ENCODE measurements at regions not wholly inside any gene's neighbourhood (a gene's known extent, or its start where the extent isn't known, plus 50 kb on each side); places are given as distances from the start of the nearest gene placed in this dataset.
"Not testable (repeated sequence)": the region's sequence is repeated elsewhere in the genome, so short reads cannot be mapped to it uniquely, and the experiment has no call there.

DNA sequence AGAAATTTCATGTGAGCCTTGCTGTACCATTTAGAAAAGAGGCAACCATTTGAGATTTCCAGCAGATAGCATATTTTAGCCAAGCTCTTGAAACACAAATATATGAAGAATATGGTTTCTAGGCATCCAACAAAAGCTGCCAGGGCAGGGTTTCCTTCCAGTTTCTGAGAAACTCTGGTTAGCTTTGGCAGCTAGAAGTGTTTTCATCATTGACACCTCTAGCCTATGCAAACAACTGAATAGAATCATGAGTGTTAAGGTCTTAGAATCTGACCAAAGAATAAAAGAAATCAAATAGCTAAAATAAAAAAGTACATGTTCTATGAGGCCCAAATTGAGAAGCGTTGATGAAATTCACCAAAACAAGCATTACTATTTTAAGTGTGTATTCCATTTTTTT lies 188.1 kb downstream of the TMEM167A start:
- DNase-seq (no peak), ATAC-seq (no peak)

DNA sequence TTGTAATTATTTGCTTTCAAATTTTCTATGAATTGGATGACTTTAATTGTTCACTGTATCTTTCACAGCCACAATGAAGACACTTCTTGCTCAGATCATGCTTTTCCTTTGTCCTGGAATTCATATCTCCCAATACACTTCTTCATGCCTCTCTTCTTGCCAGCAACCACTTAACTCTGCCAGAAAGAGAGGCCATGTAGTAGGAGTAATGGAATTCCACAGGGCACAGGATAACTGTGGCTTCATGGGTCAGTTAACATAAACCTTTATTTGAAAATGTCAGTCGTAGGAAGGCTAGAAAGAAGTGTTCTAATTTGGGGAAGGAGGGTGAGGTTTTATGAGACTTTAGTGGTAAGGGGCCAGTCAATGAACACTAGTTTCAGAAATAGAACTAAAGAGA lies 190.3 kb downstream of the TMEM167A start:
- ATAC-seq = no peak
- no peak for DNase-seq

DNA sequence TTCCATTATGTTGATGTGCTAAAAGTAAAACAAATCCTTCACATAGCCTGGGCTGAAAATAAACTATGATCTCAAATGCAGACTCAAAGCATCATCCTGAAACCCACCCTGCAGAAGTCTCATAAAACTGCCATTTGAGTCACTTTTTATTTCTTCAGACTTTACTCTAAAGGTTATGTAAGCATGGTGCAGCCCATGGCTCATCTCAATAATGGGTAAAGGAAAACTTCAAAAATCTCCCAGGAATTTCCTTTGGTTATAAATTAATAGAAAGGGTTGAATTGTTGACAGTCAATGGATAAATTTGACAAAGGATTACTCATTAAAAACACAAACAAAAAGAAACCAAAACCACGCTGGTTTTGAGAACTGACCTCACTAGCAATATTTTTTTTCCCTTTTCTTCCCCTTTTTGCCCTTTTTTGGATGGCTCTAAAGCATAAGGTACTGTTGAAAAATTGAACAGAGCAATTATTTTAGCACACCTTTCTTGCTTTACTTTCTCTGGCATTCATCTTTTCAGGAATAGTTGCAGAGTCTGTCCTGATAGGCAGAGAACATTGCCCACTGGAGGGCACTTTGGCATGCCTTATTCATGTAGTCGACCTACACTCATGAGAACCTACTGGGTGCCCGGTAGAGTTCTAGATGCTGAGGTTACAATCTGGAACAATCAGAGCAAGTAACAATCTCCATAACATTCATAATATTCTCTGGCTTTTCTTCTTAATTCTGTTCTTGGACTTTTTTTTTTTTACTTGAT lies 191.4 kb downstream of the TMEM167A start:
- DNase-seq = no peak
- ATAC-seq = no peak

DNA sequence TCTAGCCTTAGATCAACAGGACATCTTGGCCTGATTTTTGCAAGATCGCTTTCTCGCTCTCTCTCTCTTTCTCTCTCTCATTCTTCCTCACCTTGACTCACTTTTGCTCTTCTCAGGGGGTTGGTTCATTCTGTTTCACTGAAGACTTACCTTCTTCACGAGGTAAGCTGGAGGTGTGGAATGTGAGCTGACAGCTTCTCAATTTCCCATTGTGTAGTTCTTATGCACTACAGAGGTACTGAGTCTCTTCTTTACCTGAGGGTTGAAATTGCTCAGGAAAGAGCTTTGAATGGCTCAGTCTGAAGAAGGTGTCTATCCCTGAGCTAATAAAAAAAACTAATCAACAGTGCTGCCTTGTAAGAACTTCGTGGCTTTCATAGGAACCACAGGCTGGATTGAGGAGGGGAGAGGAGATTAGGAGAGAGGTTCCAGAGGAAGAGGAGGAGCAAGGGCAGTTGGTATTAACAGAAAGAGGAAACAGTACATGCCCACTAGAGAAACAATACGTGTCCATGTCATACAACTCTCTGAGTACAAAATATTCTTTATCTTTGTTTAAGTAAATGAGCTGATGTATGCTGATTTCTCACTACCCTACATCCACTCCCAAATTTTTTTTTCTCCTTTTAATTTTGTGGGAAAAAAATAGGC lies 192.2 kb downstream of the TMEM167A start:
- DNase-seq = no peak
- ATAC-seq = no peak

DNA sequence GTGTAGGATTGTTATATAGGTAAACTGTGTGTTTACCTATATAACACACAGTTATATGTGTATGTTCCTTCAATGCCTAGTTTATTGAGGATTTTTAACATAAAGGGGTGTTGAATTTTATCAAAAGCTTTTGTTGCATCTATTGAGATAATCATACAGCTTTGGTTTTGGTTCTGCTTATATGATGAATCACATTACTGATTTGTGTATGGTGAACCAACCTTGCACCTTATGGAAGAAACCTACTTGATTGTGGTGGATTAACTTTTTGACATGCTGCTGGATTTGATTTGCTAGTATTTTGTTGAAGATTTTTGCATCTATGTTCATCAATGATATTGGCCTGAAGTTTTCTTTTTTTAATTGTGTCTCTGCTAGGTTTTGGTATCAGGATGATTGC lies 194.9 kb downstream of the TMEM167A start:
- ATAC-seq = no peak
- no peak for DNase-seq

DNA sequence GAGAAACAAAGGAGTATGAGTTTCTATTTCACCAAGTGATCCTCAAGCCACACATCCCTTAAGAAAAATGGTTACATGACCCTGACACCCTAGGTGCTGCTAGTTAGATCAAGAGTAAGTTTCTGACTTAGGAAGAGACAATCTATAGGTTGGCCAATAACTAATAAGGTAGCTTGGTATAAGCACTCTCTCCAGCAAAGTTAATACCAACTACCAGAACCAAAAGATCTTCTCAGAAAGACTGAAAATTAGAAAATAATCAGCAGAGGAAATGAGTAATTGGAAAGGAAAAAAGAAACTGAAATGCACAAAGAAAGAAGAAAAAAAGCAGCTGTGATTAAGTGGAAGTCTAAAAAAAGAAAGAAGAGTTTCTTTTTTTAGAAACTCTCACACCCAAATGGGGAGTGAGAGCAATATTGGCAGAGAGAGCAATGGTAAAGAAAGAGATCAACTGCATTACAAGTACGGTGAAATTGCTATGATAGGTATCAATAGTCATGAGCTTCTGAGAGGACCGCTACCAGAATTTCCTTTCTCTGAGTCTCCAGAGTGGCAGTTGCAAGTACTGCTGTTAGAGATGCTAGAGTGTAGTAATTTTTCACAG lies 195.5 kb downstream of the TMEM167A start:
- ATAC-seq = no peak

DNA sequence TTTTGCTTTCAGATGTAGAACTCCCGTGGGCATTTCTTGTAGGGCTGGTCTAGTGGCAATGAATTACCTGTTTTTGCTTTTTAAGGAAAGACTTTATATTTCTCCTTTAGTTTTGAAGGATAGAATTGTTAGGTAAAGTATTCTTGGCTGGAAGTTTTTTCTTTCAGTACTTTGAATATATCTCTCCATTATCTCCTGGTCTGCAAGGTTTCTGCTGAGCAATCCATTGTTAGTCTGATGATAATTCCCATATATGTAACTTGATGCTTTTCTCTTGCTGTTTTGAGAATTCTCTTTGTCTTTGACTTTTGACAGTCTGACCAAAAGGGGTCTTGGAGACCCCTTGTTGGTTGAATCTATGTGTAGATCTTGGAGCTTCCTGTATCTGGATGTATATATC lies 198.1 kb downstream of the TMEM167A start:
- DNase-seq = no peak
- no peak for ATAC-seq

More for the DNA sequence above, 195.5 kb downstream of the TMEM167A start:
- DNase-seq = no peak

DNA sequence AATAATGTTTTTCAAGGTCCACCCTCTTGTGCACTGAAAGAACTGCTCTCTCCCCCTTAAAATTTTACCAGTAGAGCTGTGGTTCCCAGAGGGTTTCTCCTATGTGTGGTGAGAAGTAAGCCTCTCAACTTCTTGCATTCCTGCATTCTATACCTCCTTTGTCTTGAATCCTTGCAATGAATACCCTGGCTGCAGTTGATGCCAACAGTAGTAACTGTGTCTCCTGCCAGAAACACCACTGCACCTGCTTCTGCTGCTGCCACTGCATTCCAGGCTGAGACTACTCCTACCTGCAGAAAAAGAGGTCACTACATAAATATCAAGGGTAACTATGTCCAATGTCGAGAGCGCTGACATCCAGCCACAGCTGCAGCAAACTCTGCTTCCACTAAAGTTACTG lies 203.7 kb downstream of the TMEM167A start:
- DNase-seq = no peak
- no peak for ATAC-seq

DNA sequence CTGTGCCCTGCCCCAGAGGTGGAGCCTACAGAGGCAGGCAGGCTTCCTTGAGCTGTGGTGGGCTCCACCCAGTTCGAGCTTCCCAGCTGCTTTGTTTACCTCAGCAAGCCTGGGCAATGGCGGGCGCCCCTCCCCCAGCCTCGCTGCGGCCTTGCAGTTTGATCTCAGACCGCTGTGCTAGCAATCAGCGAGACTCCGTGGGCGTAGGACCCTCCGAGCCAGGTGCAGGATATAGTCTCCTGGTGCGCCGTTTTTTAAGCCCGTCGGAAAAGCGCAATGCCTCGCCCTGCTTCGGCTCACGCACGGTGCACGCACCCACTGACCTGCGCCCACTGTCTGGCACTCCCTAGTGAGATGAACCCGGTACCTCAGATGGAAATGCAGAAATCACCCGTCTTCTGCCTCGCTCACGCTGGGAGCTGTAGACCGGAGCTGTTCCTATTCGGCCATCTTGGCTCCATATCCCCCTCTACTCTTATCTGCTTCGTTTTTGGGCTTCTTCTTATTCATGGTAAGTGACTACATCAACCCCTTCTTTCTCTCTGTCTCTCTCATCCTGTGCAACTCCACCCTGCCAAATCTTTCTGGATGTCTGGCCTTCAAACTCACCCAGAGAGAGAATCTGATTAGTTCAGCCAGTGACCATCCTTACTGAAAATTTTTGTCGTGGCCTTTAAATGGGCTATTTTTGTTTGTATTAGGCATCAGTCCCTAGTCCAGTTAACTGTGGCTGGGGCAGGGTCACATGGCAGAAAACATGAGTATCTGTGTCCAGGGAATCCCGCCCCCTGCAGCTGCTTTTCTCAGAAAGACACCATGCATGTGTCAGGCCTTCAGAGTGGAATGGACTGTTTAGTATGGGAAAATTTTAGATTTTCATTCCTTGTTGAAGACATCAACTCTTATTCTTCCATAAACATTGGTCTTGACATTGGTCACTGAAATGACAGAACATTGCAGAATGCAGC lies 204.6 kb downstream of the TMEM167A start:
- not testable (repeated sequence) for DNase-seq, ATAC-seq

DNA sequence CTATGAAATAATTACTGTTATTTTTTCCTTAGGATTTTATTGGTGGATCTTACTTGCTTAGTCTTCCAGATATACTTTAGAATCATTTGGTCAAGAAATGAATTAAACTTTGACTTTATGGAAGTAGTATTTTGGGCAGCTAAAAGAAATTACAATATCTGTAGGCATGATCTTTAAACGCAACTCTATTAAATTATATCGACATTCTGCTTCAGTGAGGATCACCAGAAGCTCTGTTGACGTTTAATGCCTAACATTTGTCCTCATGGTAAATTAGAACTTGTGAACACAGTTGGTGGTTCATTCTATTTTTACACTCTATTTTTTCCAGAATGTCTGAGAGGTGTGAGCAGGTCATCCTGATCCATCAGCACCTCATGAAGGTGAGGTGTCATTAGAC lies 211.6 kb downstream of the TMEM167A start:
- no peak for ATAC-seq

DNA sequence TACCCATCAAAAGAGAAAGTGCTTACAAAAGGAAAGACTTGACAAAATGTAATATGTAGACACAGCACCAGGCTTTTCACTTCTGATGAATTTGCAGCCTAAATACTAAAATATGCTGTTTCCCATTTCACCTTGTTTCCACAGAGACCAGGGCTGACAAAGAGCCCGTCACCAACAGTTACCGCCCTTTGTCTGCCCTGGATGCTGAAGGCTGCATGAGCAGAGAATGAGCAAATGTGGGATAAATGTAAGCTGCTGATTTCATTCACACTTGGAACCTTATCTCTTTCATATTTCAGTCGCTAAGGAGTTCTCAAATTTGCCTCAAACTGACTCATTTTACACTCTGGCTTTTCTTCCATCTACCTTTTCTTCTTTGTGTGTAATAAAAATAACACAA lies 213.9 kb downstream of the TMEM167A start:
- no peak for ATAC-seq
- no peak for DNase-seq

More for the DNA sequence above, 211.6 kb downstream of the TMEM167A start:
- DNase-seq = no peak

DNA sequence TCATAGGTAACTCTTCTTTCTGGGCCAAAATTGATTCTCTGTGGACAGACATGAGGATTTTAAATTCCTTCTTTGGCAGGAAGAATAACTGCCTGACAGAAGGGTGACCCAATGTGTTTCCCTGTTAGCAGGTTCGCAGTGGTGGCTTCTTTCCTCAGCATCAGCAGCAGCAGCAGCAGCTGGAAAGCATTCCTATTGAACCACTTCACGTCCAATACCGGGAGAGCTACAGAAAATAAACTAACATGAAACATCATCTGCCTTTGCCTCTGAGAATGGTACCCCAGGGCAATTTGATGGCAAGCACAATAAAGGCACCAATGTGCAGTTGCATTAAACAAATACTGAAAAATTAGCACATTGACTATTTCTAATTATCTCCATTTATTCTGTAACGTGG lies 214.5 kb downstream of the TMEM167A start:
- DNase-seq = no peak
- ATAC-seq = no peak

DNA sequence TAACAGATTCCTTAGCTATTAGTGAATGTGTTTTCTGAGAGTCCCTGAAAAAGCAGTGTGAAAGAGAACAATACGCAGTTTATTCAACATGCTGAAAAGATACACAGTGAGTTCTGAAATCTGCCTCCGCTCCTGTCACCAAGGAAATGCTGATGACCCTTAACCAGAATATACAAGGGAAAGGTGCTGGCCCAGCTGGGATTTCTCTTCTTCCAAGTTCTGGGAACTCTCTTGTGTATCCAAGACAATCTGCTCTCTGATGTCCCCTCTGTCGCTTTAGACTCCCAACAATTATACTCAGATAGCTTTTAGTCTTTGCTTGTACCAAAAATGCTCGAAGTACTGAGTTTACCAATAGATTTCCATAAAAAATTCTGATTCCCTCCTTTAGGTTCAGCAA lies 214.9 kb downstream of the TMEM167A start:
- ATAC-seq (no peak), DNase-seq (no peak)

DNA sequence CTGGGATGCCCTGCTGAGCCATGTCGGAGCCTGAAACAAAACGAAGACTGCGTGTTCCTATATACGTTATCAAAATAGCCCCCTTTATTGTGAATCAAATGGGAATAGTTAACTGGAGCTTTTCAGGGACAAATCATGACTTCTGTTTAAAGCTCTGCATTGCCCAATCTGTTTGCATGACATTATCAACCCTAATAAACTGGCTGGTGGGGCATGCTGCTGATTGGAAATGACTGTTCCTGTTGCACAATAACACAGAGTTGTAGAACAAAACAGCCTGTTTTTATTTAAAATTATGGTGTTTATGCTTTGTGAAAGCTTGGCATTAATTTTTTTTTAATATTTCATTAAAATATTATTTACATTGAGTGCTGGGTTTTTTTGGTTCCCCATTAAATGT lies 215.5 kb downstream of the TMEM167A start:
- ATAC-seq = no peak

DNA sequence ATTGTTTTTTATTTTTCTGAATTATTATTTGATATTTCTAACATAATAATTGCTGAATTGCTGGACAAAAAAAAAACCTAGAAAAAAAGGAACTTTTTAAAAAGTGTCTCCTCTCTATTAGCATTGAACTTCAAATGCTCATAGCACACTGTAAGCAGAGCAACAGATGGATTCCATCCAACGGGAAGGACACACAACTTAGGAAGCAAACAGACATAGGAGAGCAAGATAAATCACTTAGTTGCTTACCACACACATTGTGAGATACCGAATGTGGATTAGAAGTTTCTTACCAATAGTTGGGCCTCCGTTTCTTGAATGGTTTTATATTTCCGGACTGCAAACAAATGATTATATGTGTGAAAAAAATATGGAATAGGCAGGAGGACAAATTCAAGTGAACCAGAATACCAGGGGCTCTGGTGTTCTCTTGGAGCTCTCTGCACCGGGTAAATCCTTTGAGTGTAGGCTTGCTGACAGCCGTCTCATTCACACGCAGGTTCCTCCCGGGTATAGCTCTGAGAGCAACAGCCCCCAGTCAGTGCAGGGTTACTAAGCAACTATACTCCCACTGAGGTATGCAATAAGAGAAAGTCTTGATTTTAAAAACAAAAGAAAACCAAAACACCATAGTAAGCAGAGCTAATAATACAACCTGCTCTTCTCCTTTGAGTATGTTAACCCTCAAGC lies 217.6 kb downstream of the TMEM167A start:
- no peak for ATAC-seq
- DNase-seq = no peak

More for the DNA sequence above, 215.5 kb downstream of the TMEM167A start:
- DNase-seq = no peak

DNA sequence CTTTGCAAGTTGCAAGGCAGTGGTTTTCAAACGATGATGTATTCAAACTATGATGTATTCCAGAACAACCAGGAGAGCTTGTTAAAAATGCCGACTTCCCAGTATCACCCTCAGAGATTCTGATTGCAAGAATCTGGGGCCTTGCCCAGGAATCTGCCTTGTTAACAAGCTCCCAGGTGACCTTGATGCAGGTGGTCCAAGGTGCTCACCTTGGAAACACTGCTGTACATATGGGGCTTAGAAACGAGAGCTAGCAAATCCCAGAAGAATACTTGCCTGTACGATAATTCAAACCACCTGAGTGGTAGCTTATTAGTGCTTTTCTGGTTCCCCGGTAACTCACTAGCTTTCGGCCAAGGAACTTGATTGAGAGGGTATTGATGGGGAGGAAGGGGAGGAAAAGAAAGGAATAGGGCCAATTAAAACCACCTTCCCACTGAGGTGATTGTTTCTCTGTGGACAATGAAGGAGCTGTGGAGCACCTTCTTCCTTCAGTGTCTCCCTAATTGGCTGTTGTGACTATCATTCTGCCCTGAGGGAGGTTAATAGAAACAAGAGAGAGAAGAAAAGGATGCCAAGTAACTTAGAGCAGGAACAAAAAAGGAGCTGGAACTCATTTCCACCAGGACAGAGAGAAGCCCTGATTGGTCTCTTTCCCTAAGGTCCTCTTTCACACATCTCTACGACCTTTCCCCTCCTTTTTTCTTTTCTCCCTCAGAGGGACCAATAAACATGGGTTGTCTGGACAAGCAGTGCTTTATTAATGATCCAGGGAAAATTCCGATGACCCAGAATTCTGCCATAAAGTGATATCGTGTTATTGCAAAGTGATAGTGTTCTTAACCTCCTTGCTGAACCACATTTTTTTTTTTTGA lies 218.8 kb downstream of the TMEM167A start:
- no peak for ATAC-seq
- DNase-seq = no peak

DNA sequence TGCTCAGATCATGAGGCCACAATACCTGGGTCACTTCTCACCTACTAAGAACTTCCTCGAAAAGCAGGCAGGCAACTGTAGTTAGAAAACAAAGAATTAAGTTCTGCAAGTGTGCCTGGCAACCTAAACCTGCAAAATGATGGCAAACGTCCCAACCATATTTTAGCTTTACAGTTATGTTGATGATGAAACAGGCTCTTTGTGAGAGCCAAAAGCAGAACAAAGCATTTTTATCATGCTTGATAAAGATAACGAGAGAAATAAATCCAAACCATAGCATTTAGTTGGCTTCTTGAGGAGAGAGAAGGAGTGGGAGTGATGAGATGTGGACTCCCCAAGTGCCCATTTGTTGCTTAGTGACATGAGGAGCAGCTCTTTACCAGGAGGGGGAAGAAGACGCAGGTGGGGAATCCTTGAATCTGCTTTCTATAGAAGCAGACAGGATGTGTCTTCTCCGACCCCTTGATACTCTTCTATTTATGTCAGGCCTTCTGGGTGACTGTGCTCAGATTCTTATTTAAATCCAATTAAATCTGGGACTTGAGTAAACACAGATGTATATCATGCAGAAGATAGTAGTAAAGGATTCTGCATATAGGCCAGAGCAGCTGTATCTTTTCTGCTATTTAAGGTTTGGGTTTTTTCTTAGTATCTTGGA lies 221.2 kb downstream of the TMEM167A start:
- DNase-seq (no peak), ATAC-seq (no peak)

DNA sequence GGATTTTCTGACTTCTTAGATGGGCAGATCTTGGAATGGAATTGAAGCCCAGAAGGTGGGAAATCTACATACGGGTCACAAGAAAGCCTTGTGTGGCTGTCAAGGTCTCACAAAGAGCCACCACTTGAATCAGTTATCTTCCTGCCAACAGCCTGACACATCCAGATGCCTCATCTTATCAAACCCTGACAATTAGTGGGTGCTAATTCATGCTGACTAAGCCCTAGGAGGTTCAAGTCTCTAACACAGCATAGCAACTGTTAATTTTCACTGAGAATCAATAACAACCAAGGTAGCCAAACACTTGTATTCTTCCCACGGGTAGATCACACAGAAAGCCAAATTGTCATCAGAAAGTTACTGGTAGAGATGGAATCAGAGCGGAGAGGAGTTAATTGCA lies 222.2 kb downstream of the TMEM167A start:
- DNase-seq = no peak
- ATAC-seq = no peak

DNA sequence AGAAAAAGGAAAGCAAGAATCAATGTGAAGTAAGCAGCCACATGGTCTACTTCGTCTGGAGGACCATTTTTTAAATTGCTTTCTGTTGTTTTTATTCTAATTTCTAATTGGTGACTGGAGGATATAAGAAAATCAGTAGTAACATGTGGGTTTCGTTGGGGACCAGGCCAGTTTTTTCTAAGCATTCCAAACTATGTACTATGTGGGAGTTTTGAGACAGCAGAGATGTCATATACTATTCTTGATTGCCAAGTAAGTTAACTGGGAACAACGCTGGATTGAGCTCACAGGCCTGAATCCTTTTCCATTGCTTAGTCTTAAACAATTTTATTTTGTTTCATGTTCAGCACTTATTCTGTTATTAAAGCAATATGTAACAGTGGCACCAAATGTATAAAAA lies 225.7 kb downstream of the TMEM167A start:
- ATAC-seq (no peak), DNase-seq (no peak)

DNA sequence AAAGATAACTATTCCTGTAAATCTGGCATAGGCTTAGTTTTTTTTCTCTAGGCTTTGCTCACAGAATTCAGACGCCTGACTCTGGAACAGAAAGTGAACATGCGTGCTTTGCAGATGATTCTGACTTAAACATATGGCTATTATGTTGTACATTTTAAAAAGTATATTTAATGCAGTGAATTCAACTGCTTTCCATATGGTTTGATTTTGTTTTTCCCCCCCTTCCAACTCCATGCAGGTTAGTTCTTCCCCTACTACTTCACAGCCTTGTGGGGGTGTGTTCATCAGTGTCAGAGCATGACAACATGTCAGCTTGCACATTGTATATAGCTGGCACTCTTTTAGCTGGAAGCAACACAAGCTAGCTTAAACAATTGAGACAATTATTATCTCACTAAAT lies 226.8 kb downstream of the TMEM167A start:
- DNase-seq (no peak), ATAC-seq (no peak)
